Endothelial cell of umbilical vein (primary cell): ENCODE measurements at regions not wholly inside any gene's neighbourhood (a gene's known extent, or its start where the extent isn't known, plus 50 kb on each side); places are given as distances from the start of the nearest gene placed in this dataset.

Experiments
- BruUV-seq: library from RNA; stranded (reverse); fragments of 400-500 nt; replicated peaks from 2 replicates; lab custom pipeline; 2021; lab: Mats Ljungman, UMichigan
- CTCF ChIA-PET: fragments of 300-600, 350-600 bp; sonication (Branson Sonifier 250); formaldehyde crosslinking; loops from one replicate; lab custom pipeline; 2021; ENCODE audit warnings: antibody characterized with exemption, inconsistent platforms; lab: Charles Lee
- POLR2A ChIA-PET: fragments of 300-600, 350-600 bp; sonication (Branson Sonifier 250); formaldehyde crosslinking; loops from one replicate; lab custom pipeline; 2021; ENCODE audit warnings: antibody characterized with exemption, inconsistent platforms; lab: Charles Lee
- DNase-seq: peaks from one replicate; pipeline ENCODE4 v3.0.0-alpha.2; 2011; ENCODE audit warnings: low read depth, low spot score
- FAIRE-seq: peaks from 2 replicates; lab custom pipeline; 2011; peaks lifted over from hg19 to GRCh38; lab: Jason Lieb, UNC
- H2AFZ ChIP-seq: 2 replicates; pipeline ENCODE4 v1.6.0; 2012; ENCODE audit warnings: low read depth, low read length, control low read depth, inconsistent platforms
- H3K27ac ChIP-seq: 2 replicates; pipeline ENCODE4 v1.5.1; 2011; ENCODE audit warnings: low read depth, mild to moderate bottlenecking, control low read depth, low read length, moderate library complexity; ENCODE audit not compliant: insufficient read depth
- H3K27me3 ChIP-seq, 2 experiments: 2 replicates each; pipeline versions ENCODE4 v1.6.0 to v1.6.1; 2011; ENCODE audit warnings: low read length in 2 of 2, mixed read lengths in 1 of 2; ENCODE audit not compliant: control insufficient read depth in 2 of 2, insufficient read depth in 2 of 2
- H3K36me3 ChIP-seq, 2 experiments: 2 replicates in 1 of 2; 3 replicates in 1 of 2; pipeline ENCODE4 v1.5.1; 2011; ENCODE audit warnings: low read length in 2 of 2, mild to moderate bottlenecking in 1 of 2, moderate library complexity in 1 of 2; ENCODE audit not compliant: control insufficient read depth in 2 of 2, insufficient read depth in 2 of 2; ENCODE audit errors: extremely low read depth in 1 of 2
- H3K4me1 ChIP-seq: 3 replicates; pipeline ENCODE4 v1.5.1; 2011; ENCODE audit warnings: mild to moderate bottlenecking, low read length; ENCODE audit not compliant: control insufficient read depth, insufficient read depth; ENCODE audit errors: extremely low read depth
- H3K4me2 ChIP-seq: 2 replicates; pipeline ENCODE4 v1.6.1; 2011; ENCODE audit warnings: low read length, control low read depth, mixed read lengths; ENCODE audit not compliant: insufficient read depth
- H3K4me3 ChIP-seq, 3 experiments: fragments of 200-600 bp in 1 of 3; sonication (generic), shearing (Covaris generic) in 1 of 3; replicated peaks in 1 of 3; 2 replicates each; pipeline ENCODE4 v1.5.1; 2011 to 2016; ENCODE audit warnings: control low read depth in 3 of 3, low read length in 3 of 3, mild to moderate bottlenecking in 2 of 3, inconsistent platforms in 1 of 3, low read depth in 1 of 3, moderate library complexity in 1 of 3; ENCODE audit not compliant: insufficient read depth in 1 of 3
- H3K79me2 ChIP-seq: 2 replicates; pipeline ENCODE4 v1.6.0; 2012; ENCODE audit warnings: low read length, inconsistent platforms; ENCODE audit not compliant: control insufficient read depth, insufficient read depth
- H3K9ac ChIP-seq: replicated peaks from 2 replicates; pipeline ENCODE3; 2011; ENCODE audit warnings: low read length, control low read depth; ENCODE audit not compliant: insufficient read depth; ENCODE audit errors: extremely low read depth
- H3K9me1 ChIP-seq: replicated peaks from 3 replicates; pipeline ENCODE4 v1.6.0; 2011; ENCODE audit warnings: mild to moderate bottlenecking, low read length; ENCODE audit not compliant: control insufficient read depth, insufficient read depth; ENCODE audit errors: extremely low read depth
- H3K9me3 ChIP-seq: replicated peaks from 2 replicates; pipeline ENCODE4 v1.5.1; 2012; ENCODE audit warnings: low read length, inconsistent platforms; ENCODE audit not compliant: control insufficient read depth, insufficient read depth
- H4K20me1 ChIP-seq: replicated peaks from 2 replicates; pipeline ENCODE3; 2011; ENCODE audit warnings: mild to moderate bottlenecking, low read length; ENCODE audit not compliant: control insufficient read depth, insufficient read depth; ENCODE audit errors: extremely low read depth
- CTCF ChIP-seq, 2 donors: IDR thresholded peaks; 1 replicate in 1 of 2; 2 replicates in 1 of 2; pipeline ENCODE4 v1.5.1; 2011; ENCODE audit warnings: low read length in 2 of 2, mild to moderate bottlenecking in 2 of 2, moderate library complexity in 2 of 2, control low read depth in 1 of 2, inconsistent platforms in 1 of 2, low read depth in 1 of 2; ENCODE audit not compliant: insufficient read depth in 1 of 2; ENCODE audit errors: extremely low read depth in 1 of 2
- EZH2 ChIP-seq: IDR thresholded peaks from 2 replicates; pipeline ENCODE4 v1.6.1; 2012; ENCODE audit warnings: borderline replicate concordance, low read depth, mild to moderate bottlenecking, moderate library complexity, low read length, inconsistent platforms; ENCODE audit not compliant: severe bottlenecking
- FOS ChIP-seq: IDR thresholded peaks from 2 replicates; pipeline ENCODE4 v1.6.1; 2011; ENCODE audit warnings: mild to moderate bottlenecking, low read length, moderate library complexity, borderline replicate concordance; ENCODE audit not compliant: insufficient read depth
- GATA2 ChIP-seq: IDR thresholded peaks from 2 replicates; pipeline ENCODE4 v1.7.0; 2011; ENCODE audit warnings: low read depth, mild to moderate bottlenecking, moderate library complexity, mixed read lengths, low read length; ENCODE audit not compliant: insufficient read length, insufficient read depth
- JUN ChIP-seq: IDR thresholded peaks from 2 replicates; pipeline ENCODE4 v1.6.1; 2011; ENCODE audit warnings: borderline replicate concordance, low read depth; ENCODE audit not compliant: insufficient read length, insufficient read depth
- MAX ChIP-seq: IDR thresholded peaks from 2 replicates; pipeline ENCODE4 v1.6.1; 2011; ENCODE audit not compliant: insufficient read depth, insufficient read length
- MYC ChIP-seq: IDR thresholded peaks from one replicate; pipeline ENCODE4 v1.6.1; 2011; ENCODE audit warnings: mild to moderate bottlenecking, low read depth, low read length
- POLR2A ChIP-seq: IDR thresholded peaks from 2 replicates; pipeline ENCODE4 v1.6.1; 2012; ENCODE audit warnings: low read depth, mild to moderate bottlenecking, control low read depth, low read length
- POLR2AphosphoS5 ChIP-seq: IDR thresholded peaks from 2 replicates; pipeline ENCODE4 v1.6.1; 2012; ENCODE audit warnings: low read depth, mild to moderate bottlenecking, control low read depth, low read length, moderate library complexity; ENCODE audit not compliant: insufficient read depth
- dilution Hi-C: fragments of 300-500 bp; cut with MboI; formaldehyde crosslinking; loops from one replicate; pipeline ENCODE4 v1.15.0; 2019; ENCODE audit warnings: low sequenced_read_pairs; ENCODE audit not compliant: extremely low pct_ligation_motif_present
- intact Hi-C: fragments of 100-400 bp; cut with micrococcal nuclease; formaldehyde crosslinking; loops from one replicate; pipeline ENCODE4 v1.10.0; 2022

- CTCF ChIA-PET = no interaction called here
- no peaks in the 10 kb centered on the region for H3K9me3 ChIP-seq
- no TSS peak for BruUV-seq
- H3K4me3 ChIP-seq = no peak overlapping the region
- no peak overlapping the region for H3K9ac ChIP-seq
- no peaks in the 10 kb centered on the region for H3K27me3 ChIP-seq
- POLR2A ChIA-PET = no interaction called here
- no peaks in the 10 kb centered on the region for H3K4me1 ChIP-seq
- intact Hi-C loops = no loop called here
- FAIRE-seq (no peak), DNase-seq (no peak)
- dilution Hi-C loops = no loop called here
- no peak overlapping the region for H2AFZ ChIP-seq
- H3K4me2 ChIP-seq = no peak overlapping the region
- no peaks in the 10 kb centered on the region for H3K9me1 ChIP-seq
- no peak overlapping the region for H3K27ac ChIP-seq
- no peaks in the 10 kb centered on the region for H3K36me3 ChIP-seq
- TF ChIP-seq POLR2AphosphoS5 (no peak), MAX (no peak), CTCF (IDR thresholded peaks at IDR 0.05; ENCODE audit: extremely low read depth in 1 of 2, insufficient read depth in 1 of 2, low read depth in 1 of 2, low read length in 2 of 2) (no peak), EZH2 (no peak), JUN (no peak), FOS (no peak), MYC (no peak), POLR2A (no peak), GATA2 (no peak)
- H4K20me1 ChIP-seq = no peaks in the 10 kb centered on the region
- no peaks in the 10 kb centered on the region for H3K79me2 ChIP-seq
These were observed 716.2 kb downstream of the GBE1 start for GRCh38 chr3:81045246-81045645.
